ENCODE measurements at regions not wholly inside any gene's neighbourhood (a gene's known extent, or its start where the extent isn't known, plus 50 kb on each side); places are given as distances from the start of the nearest gene placed in this dataset.

DNA sequence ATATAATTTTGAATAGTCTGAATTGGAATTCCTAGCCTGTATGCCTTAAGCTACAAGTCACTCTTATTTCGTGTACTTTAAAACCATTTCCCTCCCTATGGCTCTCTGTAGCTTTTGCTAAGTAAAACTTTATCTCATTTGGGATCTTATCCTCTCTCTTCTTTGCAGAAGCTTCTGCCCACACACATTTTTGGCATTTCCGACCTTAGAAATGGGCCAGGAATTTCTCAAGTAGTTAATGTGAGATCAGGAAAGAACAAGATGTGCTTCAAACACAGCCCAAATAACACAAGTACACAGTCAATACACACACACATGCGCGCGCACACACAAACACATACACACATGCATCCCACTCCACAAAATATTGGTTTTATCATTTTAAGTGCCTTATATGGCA, 931.0 kb upstream of the MIR17HG start:
- H3K27ac ChIP-seq: no peak overlapping the region
- no peaks in the 10 kb centered on the region for H3K9me3 ChIP-seq
- H3K4me3 ChIP-seq: no peak overlapping the region
- H3K36me3 ChIP-seq: no peaks in the 10 kb centered on the region
- no peaks in the 10 kb centered on the region for H3K4me1 ChIP-seq
- ATAC-seq (peak in 1 of 2 donors; percentile 44), DNase-seq (no peak)
- no peak for TF ChIP-seq CTCF (IDR thresholded peaks at IDR 0.05)
- H3K27me3 ChIP-seq (ENCODE audit: low read depth): no peaks in the 10 kb centered on the region
- intact Hi-C loops (cut with DNase I): no loop called here

GRCh38 chr13:90416938-90417337, 930.5 kb upstream of the MIR17HG start:
- TF ChIP-seq CTCF (IDR thresholded peaks at IDR 0.05): no peak
- no peaks in the 10 kb centered on the region for H3K9me3 ChIP-seq
- no peak overlapping the region for H3K4me3 ChIP-seq
- H3K36me3 ChIP-seq: no peaks in the 10 kb centered on the region
- ATAC-seq: no peak
- intact Hi-C loops (cut with DNase I): no loop called here
- DNase-seq: no peak
- no peak overlapping the region for H3K27ac ChIP-seq
- H3K27me3 ChIP-seq (ENCODE audit: low read depth): no peaks in the 10 kb centered on the region
- H3K4me1 ChIP-seq: no peaks in the 10 kb centered on the region

- no peak overlapping the region for H3K27ac ChIP-seq
- H3K4me1 ChIP-seq: no peaks in the 10 kb centered on the region
- no peaks in the 10 kb centered on the region for H3K36me3 ChIP-seq
- H3K9me3 ChIP-seq: no peaks in the 10 kb centered on the region
- no peak overlapping the region for H3K4me3 ChIP-seq
- intact Hi-C loops (cut with DNase I): no loop called here
- no peaks in the 10 kb centered on the region for H3K27me3 ChIP-seq (ENCODE audit: low read depth)
- DNase-seq (no peak), ATAC-seq (no peak)
- no peak for TF ChIP-seq CTCF (IDR thresholded peaks at IDR 0.05)
Measured at GRCh38 chr13:90420683-90421082, 926.8 kb upstream of the MIR17HG start.

DNA sequence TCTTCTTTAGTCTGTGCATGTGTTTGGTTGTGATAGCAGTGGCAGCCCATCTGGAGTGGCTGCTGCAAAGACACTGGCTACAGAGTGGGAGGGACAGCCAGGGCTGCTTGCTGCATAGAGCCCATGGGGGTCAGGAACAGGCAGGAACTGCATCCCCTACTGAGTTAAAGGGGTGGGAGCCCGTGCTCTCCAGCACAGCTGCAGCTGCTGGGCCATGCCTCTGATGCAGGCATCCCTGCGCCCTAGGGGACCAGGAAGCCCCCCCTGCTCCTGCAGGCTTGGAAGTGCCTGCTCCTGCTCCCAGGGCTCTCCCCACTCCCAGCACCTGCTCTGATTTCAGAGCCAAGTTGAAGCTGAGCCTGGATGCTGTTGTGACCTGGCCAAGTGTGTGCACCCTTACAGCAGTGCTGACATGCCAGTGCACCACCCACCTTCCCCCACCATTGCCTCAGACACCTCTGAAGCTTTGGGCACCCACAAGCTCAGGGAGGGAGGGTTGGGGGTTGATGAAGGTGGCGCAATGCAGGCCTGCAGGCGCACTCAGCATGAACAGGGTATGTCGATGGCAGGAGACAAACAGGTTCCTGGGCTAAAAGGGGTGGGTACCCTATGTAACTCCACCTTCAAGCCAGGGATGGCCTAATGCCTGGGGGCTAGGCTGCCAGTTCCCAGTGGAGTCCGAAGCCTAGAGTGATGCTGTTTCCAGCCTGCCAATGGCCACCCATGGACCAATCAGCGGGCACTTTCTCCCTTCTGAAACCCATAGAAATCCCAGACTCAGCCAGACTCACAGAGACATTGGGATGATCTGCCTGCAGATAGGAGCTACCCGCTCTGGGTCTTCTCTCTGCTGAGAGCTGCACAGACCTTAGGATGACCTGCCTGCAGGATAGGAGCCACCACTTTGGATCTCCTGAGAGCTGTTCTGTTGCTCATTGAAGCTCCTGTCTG, 919.9 kb upstream of the MIR17HG start:
- H3K4me1 ChIP-seq: no peaks in the 10 kb centered on the region
- no peaks in the 10 kb centered on the region for H3K9me3 ChIP-seq
- H3K36me3 ChIP-seq: no peaks in the 10 kb centered on the region
- no peak overlapping the region for H3K27ac ChIP-seq
- H3K4me3 ChIP-seq: no peak overlapping the region
- DNase-seq (no peak), ATAC-seq (peak; percentile 18 to 21)
- intact Hi-C loops (cut with DNase I): no loop called here
- TF ChIP-seq CTCF (IDR thresholded peaks at IDR 0.05): no peak
- no peaks in the 10 kb centered on the region for H3K27me3 ChIP-seq (ENCODE audit: low read depth)

GRCh38 chr13:90428522-90429210, 918.8 kb upstream of the MIR17HG start:
- H3K4me1 ChIP-seq: no peaks in the 10 kb centered on the region
- no peaks in the 10 kb centered on the region for H3K27me3 ChIP-seq (ENCODE audit: low read depth)
- no peak overlapping the region for H3K4me3 ChIP-seq
- no peak for TF ChIP-seq CTCF (IDR thresholded peaks at IDR 0.05)
- intact Hi-C loops (cut with DNase I): no loop called here
- H3K27ac ChIP-seq: no peak overlapping the region
- DNase-seq (no peak), ATAC-seq (no peak)
- H3K9me3 ChIP-seq: no peaks in the 10 kb centered on the region
- H3K36me3 ChIP-seq: no peaks in the 10 kb centered on the region

Measured in lower lobe of right lung (tissue), 2 donors.